Activated naive CD4-positive, alpha-beta T cell treated with anti-CD3 and anti-CD28 coated beads, Interleukin-2, amount 50 U/mL, for 72 hours (primary cell): ENCODE measurements at regions not wholly inside any gene's neighbourhood (a gene's known extent, or its start where the extent isn't known, plus 50 kb on each side); places are given as distances from the start of the nearest gene placed in this dataset.
A peak's percentile ranks its signal among the peaks of the same experiment; 100 is the strongest.

Experiments
- ATAC-seq, 2 donors: fragments of 150-1000 bp; cut with Tn5 transposase; 2 replicates each; pipeline ENCODE4 v1.10.0; 2021; ENCODE audit warnings: mild to moderate bottlenecking in 2 of 2, moderate library complexity in 2 of 2
- DNase-seq, 2 donors: peaks; one replicate each; pipeline ENCODE4 v3.0.0; 2021 to 2022; ENCODE audit warnings: low spot score in 2 of 2
- H3K27ac Mint-ChIP-seq, 2 donors: one replicate each; pipeline ENCODE4 v1.8.0; 2022; ENCODE audit warnings: mild to moderate bottlenecking in 2 of 2, mixed read lengths in 2 of 2
- H3K36me3 Mint-ChIP-seq, 2 donors: one replicate each; pipeline ENCODE4 v1.8.0; 2022; ENCODE audit warnings: mixed read lengths in 2 of 2
- H3K9me3 Mint-ChIP-seq, 2 donors: one replicate each; pipeline ENCODE4 v1.8.0; 2022; ENCODE audit warnings: mixed read lengths in 2 of 2

DNA sequence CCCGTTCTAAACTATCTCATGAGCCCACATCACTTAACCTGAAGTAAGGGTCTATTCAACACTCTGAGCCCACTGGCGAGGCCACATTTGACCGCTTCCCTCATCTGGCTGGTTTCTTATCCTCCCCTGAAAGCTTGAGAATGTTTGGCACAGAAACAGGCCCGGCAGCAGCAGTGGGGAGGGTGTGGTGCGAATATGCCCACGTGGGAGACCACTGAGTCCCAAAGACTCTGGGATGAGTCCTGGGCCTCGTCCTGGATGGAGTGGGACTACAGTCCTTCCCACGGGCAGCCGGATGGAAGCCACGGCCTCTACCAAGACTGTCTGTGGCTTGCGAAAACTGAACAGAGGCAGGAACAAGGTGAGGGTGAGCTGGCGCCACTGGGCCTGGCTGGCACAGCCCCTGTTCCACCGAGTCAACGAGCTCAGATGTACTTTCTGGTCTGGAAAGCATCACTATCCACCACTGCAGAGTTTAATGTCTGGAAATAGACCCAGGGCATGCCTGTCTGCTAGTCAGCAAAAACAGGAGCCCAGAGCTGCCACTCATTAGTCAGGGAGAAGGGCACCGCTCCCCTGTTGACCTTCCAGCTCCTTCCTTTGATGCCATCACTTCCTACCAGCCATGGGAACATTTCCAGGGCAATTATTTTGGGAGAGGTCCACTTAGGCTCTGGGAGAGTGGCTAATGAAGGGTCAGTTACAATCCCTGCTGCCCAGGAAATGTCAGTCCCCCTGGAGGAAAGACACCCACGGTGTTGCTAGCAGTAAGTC is 386.6 kb downstream of the MATN1 start:
- Mint-ChIP-seq H3K9me3 (no peaks in the 10 kb centered on the region), H3K27ac (no peak overlapping the region), H3K36me3 (no peaks in the 10 kb centered on the region)
- DNase-seq: peak in 1 of 2 donors; percentile 28
- ATAC-seq: no peak

- Mint-ChIP-seq H3K36me3 (no peaks in the 10 kb centered on the region), H3K9me3 (no peaks in the 10 kb centered on the region), H3K27ac (no peak overlapping the region)
- no peak for ATAC-seq
- no peak for DNase-seq
Measured at GRCh38 chr1:30335997-30336390, 387.4 kb downstream of the MATN1 start.

GRCh38 chr1:30335389-30335996 is 387.9 kb downstream of the MATN1 start:
- Mint-ChIP-seq H3K9me3 (no peaks in the 10 kb centered on the region), H3K27ac (no peak overlapping the region)
- ATAC-seq: no peak

DNA sequence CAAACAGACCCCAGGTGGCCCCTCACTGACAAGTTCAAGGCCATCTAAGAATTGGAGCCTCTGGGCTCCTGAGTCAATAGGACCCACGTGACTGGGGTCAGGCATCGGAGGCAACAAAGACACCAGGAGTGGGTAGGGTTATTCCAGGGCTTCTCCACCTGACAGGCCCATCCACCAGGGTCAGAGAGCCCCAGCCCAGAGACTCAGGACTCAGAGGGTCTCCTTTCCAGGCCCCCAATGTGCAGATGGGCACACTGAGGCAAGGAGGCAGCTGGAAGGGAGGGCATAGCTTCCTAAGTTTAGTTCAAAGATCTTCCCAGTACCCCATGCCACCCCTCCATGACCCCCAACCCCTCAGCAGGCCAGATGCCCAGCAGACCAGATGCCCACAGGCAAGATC is 388.6 kb downstream of the MATN1 start:
- DNase-seq: no peak
- no peak overlapping the region for H3K27ac Mint-ChIP-seq
- H3K36me3 Mint-ChIP-seq: no peaks in the 10 kb centered on the region
- no peak for ATAC-seq
- no peaks in the 10 kb centered on the region for H3K9me3 Mint-ChIP-seq

More at GRCh38 chr1:30335389-30335996, 387.9 kb downstream of the MATN1 start:
- no peaks in the 10 kb centered on the region for H3K36me3 Mint-ChIP-seq
- no peak for DNase-seq

DNA sequence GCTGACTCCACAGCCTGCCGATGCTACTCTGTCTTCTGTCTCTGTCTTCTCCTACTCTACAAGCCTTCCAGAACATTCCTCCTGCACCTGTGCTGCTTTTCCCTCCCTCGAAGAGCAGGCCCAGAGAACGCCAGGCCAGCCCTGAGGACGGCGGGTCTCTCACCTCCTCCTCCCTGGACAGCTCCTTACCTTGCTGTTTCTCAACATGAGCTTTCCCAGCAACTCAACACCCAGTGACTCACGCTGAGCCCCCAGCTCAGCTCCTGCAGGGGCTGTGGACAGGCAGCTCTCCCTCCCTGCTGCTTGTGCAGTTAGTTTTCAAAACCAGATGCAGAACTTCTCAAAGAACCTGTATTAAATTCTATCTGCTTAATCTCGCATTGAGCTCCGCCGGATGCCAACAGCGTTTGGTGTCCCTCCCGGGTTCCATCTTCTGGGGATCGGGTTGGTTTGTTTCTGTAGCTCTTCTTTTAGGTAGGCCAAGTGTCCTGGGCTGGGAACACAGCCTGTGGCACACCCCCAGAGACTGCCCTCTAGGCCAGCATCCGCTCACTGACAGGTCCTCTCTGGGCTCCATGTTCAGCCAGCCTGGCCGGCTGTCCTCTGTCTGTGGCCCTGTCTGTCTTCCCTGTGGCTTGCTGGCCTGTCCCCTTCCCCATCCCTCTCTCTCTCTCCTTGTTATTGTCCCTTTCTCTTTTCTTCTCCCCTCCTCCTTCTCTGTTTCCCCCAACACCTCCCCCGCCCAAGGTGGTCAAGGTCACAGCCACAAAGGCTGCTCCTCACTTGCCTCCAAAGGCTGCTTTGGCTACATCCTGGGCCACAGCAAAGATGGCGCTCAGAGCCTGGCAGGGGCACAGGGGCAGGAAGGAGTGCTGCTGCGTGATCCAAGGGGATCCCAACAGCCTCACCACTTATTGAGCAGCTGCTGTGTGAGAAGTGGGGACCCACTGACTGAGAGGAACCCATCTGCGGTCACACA is 391.0 kb downstream of the MATN1 start:
- no peak overlapping the region for H3K27ac Mint-ChIP-seq
- no peaks in the 10 kb centered on the region for H3K9me3 Mint-ChIP-seq
- no peak for DNase-seq
- ATAC-seq: no peak
- no peaks in the 10 kb centered on the region for H3K36me3 Mint-ChIP-seq

- Mint-ChIP-seq H3K27ac (no peak overlapping the region), H3K36me3 (no peaks in the 10 kb centered on the region), H3K9me3 (no peaks in the 10 kb centered on the region)
- ATAC-seq: no peak
- no peak for DNase-seq
Measured at GRCh38 chr1:30331415-30332065, 391.8 kb downstream of the MATN1 start.

GRCh38 chr1:30330644-30331043 is 392.7 kb downstream of the MATN1 start:
- no peaks in the 10 kb centered on the region for H3K36me3 Mint-ChIP-seq
- no peak overlapping the region for H3K27ac Mint-ChIP-seq
- no peaks in the 10 kb centered on the region for H3K9me3 Mint-ChIP-seq
- DNase-seq: no peak
- no peak for ATAC-seq

- H3K27ac Mint-ChIP-seq: no peak overlapping the region
- H3K36me3 Mint-ChIP-seq: no peaks in the 10 kb centered on the region
- ATAC-seq: no peak
- H3K9me3 Mint-ChIP-seq: no peaks in the 10 kb centered on the region
- DNase-seq: no peak
Measured at GRCh38 chr1:30329802-30330557, 393.4 kb downstream of the MATN1 start.

DNA sequence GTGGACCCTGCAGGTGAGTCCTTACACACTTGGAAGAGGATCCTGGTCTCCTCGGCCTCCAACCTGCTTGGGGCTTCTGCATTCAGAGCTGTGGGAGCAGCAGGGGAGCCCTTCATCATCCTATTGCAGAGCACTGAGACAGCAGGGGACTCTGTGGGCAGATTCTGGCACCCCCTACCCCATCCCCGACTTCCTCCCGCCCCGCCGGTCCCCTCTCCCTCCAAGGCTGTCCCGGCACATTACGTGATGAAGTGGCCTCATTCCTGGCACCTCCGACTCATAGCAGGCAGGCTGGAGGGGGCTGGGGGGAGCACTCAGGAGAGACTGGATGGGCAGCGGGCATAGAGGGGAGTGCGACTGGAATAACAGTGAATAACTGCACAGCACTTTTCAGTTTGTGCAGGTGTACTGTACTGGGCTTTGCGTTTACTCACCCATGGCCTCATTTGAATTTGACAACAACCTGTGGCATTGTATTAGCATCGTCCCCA is 394.1 kb downstream of the MATN1 start:
- Mint-ChIP-seq H3K9me3 (no peaks in the 10 kb centered on the region), H3K27ac (no peak overlapping the region), H3K36me3 (no peaks in the 10 kb centered on the region)
- ATAC-seq (no peak), DNase-seq (no peak)

DNA sequence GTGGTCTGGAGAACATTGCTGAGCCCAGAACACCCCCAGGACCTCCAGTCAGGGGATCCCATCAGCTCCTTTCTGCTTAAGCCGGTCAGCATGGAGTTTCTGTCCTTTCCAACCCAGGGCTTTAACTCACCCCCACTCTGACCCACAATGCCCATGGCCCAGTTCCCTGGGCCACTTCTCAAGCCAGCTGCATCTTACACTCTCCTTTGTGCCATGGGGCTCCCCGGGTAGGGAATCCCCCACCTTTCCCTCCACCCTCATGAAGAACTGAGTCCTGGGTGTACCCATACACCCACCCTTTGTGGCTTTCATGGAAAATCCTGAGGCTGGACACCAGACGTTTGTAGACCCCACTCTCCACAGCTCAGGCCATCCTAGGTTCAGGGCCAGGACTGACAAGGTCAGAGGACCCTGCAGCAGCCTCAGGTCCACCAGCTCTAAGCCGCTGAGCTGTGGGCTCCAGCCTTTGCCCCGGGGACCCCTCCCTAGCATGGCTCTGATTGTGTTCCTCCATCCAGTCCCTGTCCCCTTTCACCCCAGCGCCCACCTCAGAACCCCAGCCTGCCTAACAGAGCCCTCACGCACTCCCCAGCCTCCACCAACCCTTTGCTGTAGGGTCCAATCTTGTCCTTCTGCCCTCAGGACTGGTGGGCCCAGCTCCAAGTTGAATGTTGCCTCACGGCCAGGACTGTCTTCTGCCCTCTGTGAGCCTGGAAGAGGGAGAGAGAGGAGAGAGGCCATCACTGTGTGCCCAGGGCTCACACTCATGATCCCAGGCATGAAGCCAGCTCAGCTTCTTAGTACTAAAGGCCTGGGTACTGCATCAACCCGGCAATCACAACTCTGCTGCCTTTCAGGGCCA is 394.8 kb downstream of the MATN1 start:
- DNase-seq (no peak), ATAC-seq (no peak)
- Mint-ChIP-seq H3K36me3 (no peaks in the 10 kb centered on the region), H3K9me3 (no peaks in the 10 kb centered on the region), H3K27ac (peak overlapping the region in 1 of 2 donors; percentile 36)

- Mint-ChIP-seq H3K9me3 (no peaks in the 10 kb centered on the region), H3K36me3 (no peaks in the 10 kb centered on the region), H3K27ac (no peak overlapping the region)
- DNase-seq: no peak
- no peak for ATAC-seq
Measured at GRCh38 chr1:30328100-30328370, 395.4 kb downstream of the MATN1 start.

DNA sequence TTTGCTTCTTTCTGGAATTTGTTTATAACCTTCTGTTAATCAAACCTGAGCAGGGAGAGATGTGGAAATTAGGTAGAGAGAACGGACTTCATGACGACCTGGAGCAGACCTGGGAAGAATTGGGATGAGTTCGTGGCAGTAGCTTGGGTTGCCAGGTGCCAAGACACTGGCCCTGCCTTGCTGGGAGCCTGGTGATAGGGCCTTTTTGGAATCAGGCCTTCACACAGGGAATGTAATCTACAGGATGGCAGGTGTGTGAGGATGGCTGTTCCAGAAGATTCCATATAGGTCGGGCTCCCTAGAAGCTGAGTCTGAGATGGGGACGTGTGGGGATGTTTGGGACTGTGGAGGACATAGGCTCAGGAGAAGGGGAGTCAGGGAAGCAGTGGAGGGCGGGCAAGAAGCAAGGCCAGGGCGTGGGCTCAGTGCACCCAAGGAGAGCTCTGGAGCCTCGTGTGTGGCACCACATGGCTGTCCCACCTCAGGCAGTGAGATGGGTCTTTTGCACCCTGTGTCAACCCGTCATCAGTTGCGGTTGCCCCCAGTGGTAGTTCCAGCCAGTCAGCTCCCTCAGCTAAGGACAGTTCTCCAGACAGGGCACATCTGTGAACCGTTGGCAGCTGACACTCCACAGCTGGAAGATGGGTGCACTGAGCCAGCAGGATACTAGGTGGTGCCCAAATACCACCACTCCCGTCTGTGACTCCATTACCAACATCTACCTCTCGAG is 395.9 kb downstream of the MATN1 start:
- Mint-ChIP-seq H3K36me3 (no peaks in the 10 kb centered on the region), H3K27ac (no peak overlapping the region), H3K9me3 (no peaks in the 10 kb centered on the region)
- DNase-seq (peak in 1 of 2 donors; percentile 0), ATAC-seq (no peak)

DNA sequence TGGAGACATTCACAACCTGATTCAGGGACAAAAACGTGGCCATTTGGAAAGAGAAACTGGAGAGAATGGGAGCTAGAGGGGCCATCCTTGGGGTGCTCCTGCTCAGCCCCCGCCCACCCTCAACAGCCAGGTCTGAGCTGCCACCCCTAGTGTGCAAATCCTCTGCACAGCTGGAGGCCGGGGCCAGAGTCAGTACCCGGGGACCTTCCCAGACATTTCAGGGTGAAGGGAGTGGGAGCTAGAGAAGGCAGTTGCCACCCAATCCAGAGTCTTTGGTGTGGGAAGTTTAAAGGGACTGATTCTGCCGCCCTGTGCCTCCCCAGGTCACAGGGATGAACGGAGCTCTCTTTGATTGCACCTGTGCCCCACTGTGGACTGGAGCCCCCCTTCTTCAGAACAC is 397.4 kb downstream of the MATN1 start:
- DNase-seq (no peak), ATAC-seq (no peak)
- no peak overlapping the region for H3K27ac Mint-ChIP-seq
- no peaks in the 10 kb centered on the region for H3K9me3 Mint-ChIP-seq
- H3K36me3 Mint-ChIP-seq: no peaks in the 10 kb centered on the region

- H3K27ac Mint-ChIP-seq: peak overlapping the region in 1 of 2 donors; percentile 17
Measured at GRCh38 chr1:30325085-30325935, 398.1 kb downstream of the MATN1 start.

More at GRCh38 chr1:30325085-30325935, 398.1 kb downstream of the MATN1 start:
- no peak for ATAC-seq
- Mint-ChIP-seq H3K36me3 (no peaks in the 10 kb centered on the region), H3K9me3 (no peaks in the 10 kb centered on the region)
- DNase-seq: no peak
